HCEC 1CT (cell line): ENCODE measurements at regions not wholly inside any gene's neighbourhood (a gene's known extent, or its start where the extent isn't known, plus 50 kb on each side); places are given as distances from the start of the nearest gene placed in this dataset.
"Not testable (repeated sequence)": the region's sequence is repeated elsewhere in the genome, so short reads cannot be mapped to it uniquely, and the experiment has no call there.

ENCODE experiments used
- DNase-seq: peaks from one replicate; pipeline ENCODE4 v3.0.0-alpha.2; 2017

- not testable (repeated sequence) for DNase-seq
These were observed 84.4 kb upstream of the ANKRD1 start for GRCh38 chr10:91005276-91005675.

- DNase-seq, result peak; percentile 60
These were observed 85.3 kb upstream of the ANKRD1 start for GRCh38 chr10:91006001-91006751.

GRCh38 chr10:91006752-91007346 is 86.0 kb upstream of the ANKRD1 start:
- DNase-seq, result no peak

GRCh38 chr10:91007655-91008054 is 86.8 kb upstream of the ANKRD1 start:
- no peak for DNase-seq

- no peak for DNase-seq
These were observed 88.2 kb upstream of the ANKRD1 start for GRCh38 chr10:91009121-91009520.

- peak; percentile 48 for DNase-seq
These were observed 90.1 kb upstream of the ANKRD1 start for GRCh38 chr10:91010952-91011351.

- no peak for DNase-seq
These were observed 91.6 kb upstream of the ANKRD1 start for GRCh38 chr10:91012502-91012901.

GRCh38 chr10:91013985-91014384 is 93.1 kb upstream of the ANKRD1 start:
- DNase-seq, result no peak

GRCh38 chr10:91017198-91017597 is 96.3 kb upstream of the ANKRD1 start:
- DNase-seq, result no peak

GRCh38 chr10:91021901-91022300 is 101.0 kb upstream of the ANKRD1 start:
- DNase-seq, result no peak

- no peak for DNase-seq
These were observed 101.5 kb upstream of the ANKRD1 start for GRCh38 chr10:91022390-91022789.

- DNase-seq, result no peak
These were observed 102.2 kb upstream of the ANKRD1 start for GRCh38 chr10:91022924-91023699.

GRCh38 chr10:91023700-91024398 is 103.0 kb upstream of the ANKRD1 start:
- no peak for DNase-seq

- DNase-seq, result no peak
These were observed 103.7 kb upstream of the ANKRD1 start for GRCh38 chr10:91024541-91024940.

- peak; percentile 22 for DNase-seq
These were observed 111.8 kb upstream of the ANKRD1 start for GRCh38 chr10:91032611-91033206.

- no peak for DNase-seq
These were observed 112.5 kb upstream of the ANKRD1 start for GRCh38 chr10:91033324-91033950.

- DNase-seq, result no peak
These were observed 113.2 kb upstream of the ANKRD1 start for GRCh38 chr10:91034042-91034441.

- DNase-seq, result peak; percentile 29
These were observed 113.7 kb upstream of the ANKRD1 start for GRCh38 chr10:91034494-91035159.

- no peak for DNase-seq
These were observed 114.9 kb upstream of the ANKRD1 start for GRCh38 chr10:91035650-91036292.

GRCh38 chr10:91036807-91037411 is 116.0 kb upstream of the ANKRD1 start:
- peak; percentile 20 for DNase-seq

GRCh38 chr10:91038971-91039370 is 118.1 kb upstream of the ANKRD1 start:
- DNase-seq, result no peak
